ENCODE measurements at regions not wholly inside any gene's neighbourhood (a gene's known extent, or its start where the extent isn't known, plus 50 kb on each side); places are given as distances from the start of the nearest gene placed in this dataset.

DNA sequence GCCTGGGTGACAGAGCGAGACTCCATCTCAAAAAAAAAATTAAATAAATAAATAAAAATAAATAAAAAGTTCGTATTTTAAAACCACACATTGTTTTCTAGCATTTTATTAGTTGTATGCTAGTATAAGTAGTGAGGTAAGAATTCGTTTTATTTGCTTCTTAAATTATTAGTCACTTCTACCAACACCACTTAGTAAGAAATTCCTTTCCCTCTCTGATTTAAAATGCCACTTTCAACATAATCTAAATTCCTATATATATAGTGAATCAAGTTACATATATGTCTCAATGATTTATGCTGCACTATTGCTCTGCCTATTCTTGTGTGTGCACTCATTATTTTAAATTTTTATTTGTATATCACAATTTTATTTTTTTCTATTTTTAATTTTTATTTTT, 72.1 kb downstream of the MAGEC1 start:
- ChIA-PET POLR2A (no interaction called here), CTCF (no interaction called here)
- H3K36me3 ChIP-seq (ENCODE audit: control insufficient read depth in 2 of 2, insufficient read depth in 1 of 2, low read length in 2 of 2) = no peaks in the 10 kb centered on the region
- TF ChIP-seq HOXC10 (CRISPR knock-in tag; IDR thresholded peaks at IDR 0.05) = no peak
- TF ChIP-seq MEIS1 (CRISPR knock-in tag; IDR thresholded peaks at IDR 0.05; ENCODE audit: borderline replicate concordance) = no peak
- no peak for TF ChIP-seq KLF8 (tag by site-specific recombination; IDR thresholded peaks at IDR 0.05)
- TF ChIP-seq, protein P1, sequence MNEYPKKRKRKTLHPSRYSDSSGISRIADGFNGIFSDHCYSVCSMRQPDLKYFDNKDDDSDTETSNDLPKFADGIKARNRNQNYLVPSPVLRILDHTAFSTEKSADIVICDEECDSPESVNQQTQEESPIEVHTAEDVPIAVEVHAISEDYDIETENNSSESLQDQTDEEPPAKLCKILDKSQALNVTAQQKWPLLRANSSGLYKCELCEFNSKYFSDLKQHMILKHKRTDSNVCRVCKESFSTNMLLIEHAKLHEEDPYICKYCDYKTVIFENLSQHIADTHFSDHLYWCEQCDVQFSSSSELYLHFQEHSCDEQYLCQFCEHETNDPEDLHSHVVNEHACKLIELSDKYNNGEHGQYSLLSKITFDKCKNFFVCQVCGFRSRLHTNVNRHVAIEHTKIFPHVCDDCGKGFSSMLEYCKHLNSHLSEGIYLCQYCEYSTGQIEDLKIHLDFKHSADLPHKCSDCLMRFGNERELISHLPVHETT (tag by site-specific recombination; IDR thresholded peaks at IDR 0.05) = no peak
- H3K9me3 ChIP-seq (ENCODE audit: control insufficient read depth, insufficient read depth, low read depth, low read length) = no peaks in the 10 kb centered on the region
- H3K4me1 ChIP-seq (ENCODE audit: control insufficient read depth, insufficient read depth, low read length) = no peaks in the 10 kb centered on the region
- H3K27ac ChIP-seq (ENCODE audit: extremely low read depth, low read depth, low read length) = no peak overlapping the region
- H3K4me3 ChIP-seq (ENCODE audit: low read depth, low read length) = no peak overlapping the region

DNA sequence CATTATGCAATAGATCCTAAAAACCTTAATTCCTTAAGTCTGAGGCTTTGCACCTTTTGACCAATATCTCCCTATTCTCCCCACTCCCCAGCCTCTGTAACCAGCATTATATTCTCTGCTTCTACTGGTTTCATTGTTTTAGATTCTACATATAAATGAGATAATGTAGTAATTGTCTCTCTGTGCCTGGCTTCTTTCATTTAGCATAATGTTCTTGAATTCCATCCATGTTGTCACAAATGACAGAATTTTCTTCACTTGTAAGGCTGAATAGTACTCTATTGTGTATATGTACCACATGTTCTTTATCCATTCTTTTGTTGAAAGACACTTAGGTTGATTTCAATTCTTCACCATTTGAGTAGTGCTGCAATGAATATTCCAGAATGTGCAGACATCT, 66.0 kb downstream of the MAGEC1 start:
- Histone ChIP-seq H3K4me3 (ENCODE audit: low read depth, low read length) (no peak overlapping the region), H3K9me3 (ENCODE audit: control insufficient read depth, insufficient read depth, low read depth, low read length) (no peaks in the 10 kb centered on the region), H3K36me3 (ENCODE audit: control insufficient read depth in 2 of 2, insufficient read depth in 1 of 2, low read length in 2 of 2) (no peaks in the 10 kb centered on the region), H3K27ac (ENCODE audit: extremely low read depth, low read depth, low read length) (no peak overlapping the region), H3K4me1 (ENCODE audit: control insufficient read depth, insufficient read depth, low read length) (no peaks in the 10 kb centered on the region)
- TF ChIP-seq ZNF624 (tag by site-specific recombination; IDR thresholded peaks at IDR 0.05) (no peak), ZFP41 (tag by site-specific recombination; IDR thresholded peaks at IDR 0.05; ENCODE audit: borderline replicate concordance) (no peak), TSHZ1 (tag by site-specific recombination; IDR thresholded peaks at IDR 0.05; ENCODE audit: borderline replicate concordance) (no peak), EGR2 (tag by site-specific recombination; IDR thresholded peaks at IDR 0.05; ENCODE audit: low read depth) (no peak), ZNF433 (tag by site-specific recombination; IDR thresholded peaks at IDR 0.05; ENCODE audit: low read depth) (no peak), ZSCAN5A (tag by site-specific recombination; IDR thresholded peaks at IDR 0.05) (no peak), ZNF146 (tag by site-specific recombination; IDR thresholded peaks at IDR 0.05) (no peak), ZNF311 (tag by site-specific recombination; IDR thresholded peaks at IDR 0.05; ENCODE audit: borderline replicate concordance) (no peak), ZIC2 (tag by site-specific recombination; IDR thresholded peaks at IDR 0.05) (no peak), SP3 (tag by site-specific recombination; IDR thresholded peaks at IDR 0.05) (no peak), ZXDB (tag by site-specific recombination; IDR thresholded peaks at IDR 0.05) (no peak)
- TF ChIP-seq, protein P2, sequence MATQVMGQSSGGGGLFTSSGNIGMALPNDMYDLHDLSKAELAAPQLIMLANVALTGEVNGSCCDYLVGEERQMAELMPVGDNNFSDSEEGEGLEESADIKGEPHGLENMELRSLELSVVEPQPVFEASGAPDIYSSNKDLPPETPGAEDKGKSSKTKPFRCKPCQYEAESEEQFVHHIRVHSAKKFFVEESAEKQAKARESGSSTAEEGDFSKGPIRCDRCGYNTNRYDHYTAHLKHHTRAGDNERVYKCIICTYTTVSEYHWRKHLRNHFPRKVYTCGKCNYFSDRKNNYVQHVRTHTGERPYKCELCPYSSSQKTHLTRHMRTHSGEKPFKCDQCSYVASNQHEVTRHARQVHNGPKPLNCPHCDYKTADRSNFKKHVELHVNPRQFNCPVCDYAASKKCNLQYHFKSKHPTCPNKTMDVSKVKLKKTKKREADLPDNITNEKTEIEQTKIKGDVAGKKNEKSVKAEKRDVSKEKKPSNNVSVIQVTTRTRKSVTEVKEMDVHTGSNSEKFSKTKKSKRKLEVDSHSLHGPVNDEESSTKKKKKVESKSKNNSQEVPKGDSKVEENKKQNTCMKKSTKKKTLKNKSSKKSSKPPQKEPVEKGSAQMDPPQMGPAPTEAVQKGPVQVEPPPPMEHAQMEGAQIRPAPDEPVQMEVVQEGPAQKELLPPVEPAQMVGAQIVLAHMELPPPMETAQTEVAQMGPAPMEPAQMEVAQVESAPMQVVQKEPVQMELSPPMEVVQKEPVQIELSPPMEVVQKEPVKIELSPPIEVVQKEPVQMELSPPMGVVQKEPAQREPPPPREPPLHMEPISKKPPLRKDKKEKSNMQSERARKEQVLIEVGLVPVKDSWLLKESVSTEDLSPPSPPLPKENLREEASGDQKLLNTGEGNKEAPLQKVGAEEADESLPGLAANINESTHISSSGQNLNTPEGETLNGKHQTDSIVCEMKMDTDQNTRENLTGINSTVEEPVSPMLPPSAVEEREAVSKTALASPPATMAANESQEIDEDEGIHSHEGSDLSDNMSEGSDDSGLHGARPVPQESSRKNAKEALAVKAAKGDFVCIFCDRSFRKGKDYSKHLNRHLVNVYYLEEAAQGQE (tag by site-specific recombination; IDR thresholded peaks at IDR 0.05) = no peak
- TF ChIP-seq, protein P3, sequence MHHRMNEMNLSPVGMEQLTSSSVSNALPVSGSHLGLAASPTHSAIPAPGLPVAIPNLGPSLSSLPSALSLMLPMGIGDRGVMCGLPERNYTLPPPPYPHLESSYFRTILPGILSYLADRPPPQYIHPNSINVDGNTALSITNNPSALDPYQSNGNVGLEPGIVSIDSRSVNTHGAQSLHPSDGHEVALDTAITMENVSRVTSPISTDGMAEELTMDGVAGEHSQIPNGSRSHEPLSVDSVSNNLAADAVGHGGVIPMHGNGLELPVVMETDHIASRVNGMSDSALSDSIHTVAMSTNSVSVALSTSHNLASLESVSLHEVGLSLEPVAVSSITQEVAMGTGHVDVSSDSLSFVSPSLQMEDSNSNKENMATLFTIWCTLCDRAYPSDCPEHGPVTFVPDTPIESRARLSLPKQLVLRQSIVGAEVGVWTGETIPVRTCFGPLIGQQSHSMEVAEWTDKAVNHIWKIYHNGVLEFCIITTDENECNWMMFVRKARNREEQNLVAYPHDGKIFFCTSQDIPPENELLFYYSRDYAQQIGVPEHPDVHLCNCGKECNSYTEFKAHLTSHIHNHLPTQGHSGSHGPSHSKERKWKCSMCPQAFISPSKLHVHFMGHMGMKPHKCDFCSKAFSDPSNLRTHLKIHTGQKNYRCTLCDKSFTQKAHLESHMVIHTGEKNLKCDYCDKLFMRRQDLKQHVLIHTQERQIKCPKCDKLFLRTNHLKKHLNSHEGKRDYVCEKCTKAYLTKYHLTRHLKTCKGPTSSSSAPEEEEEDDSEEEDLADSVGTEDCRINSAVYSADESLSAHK (tag by site-specific recombination; IDR thresholded peaks at IDR 0.05) = no peak
- ChIA-PET CTCF (no interaction called here), POLR2A (no interaction called here)

All from HEK293 (cell line).